ENCODE measurements at regions not wholly inside any gene's neighbourhood (a gene's known extent, or its start where the extent isn't known, plus 50 kb on each side); places are given as distances from the start of the nearest gene placed in this dataset.

DNA sequence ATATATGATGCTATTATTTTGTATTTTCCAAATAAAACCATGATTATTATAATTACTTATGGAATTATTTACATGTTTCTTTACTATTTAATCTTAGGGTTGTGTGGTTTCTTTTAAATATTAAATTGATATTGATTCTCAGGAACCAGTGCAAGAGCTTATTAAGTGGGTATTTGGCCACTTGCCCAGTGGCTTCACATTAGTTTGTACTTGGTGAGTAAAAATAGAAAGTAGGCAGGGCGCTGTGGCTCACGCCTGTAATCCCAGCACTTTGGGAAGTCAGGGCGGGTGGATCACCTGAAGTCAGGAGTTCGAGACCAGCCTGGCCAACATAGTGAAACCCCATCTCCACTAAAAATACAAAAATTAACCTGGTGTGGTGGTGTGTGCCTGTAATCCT, 497.1 kb downstream of the PTPRC start:
- WGBS, 3 donors, result 71 to 87% (median 72%) methylated on average over 4 of the region's 4 CpGs
- FAIRE-seq (no peak), DNase-seq (no peak)
- Histone ChIP-seq H3K9me3 (ENCODE audit: control insufficient read depth in 2 of 2, insufficient read depth in 1 of 2, low read depth in 1 of 2, low read length in 1 of 2) (no peaks in the 10 kb centered on the region), H3K4me1 (ENCODE audit: control insufficient read depth in 3 of 3, insufficient read depth in 2 of 3, low read depth in 1 of 3, low read length in 2 of 3) (no peaks in the 10 kb centered on the region), H3K27me3 (ENCODE audit: control insufficient read depth in 3 of 3, insufficient read depth in 3 of 3, low read length in 3 of 3) (no peaks in the 10 kb centered on the region), H3K27ac (ENCODE audit: low read depth in 1 of 3, low read length in 2 of 3) (no peak overlapping the region), H3K4me3 (ENCODE audit: low read depth in 1 of 3, low read length in 3 of 3) (no peak overlapping the region), H3K36me3 (ENCODE audit: control insufficient read depth in 3 of 3, insufficient read depth in 2 of 3, low read depth in 1 of 3, low read length in 3 of 3) (no peaks in the 10 kb centered on the region)

DNA sequence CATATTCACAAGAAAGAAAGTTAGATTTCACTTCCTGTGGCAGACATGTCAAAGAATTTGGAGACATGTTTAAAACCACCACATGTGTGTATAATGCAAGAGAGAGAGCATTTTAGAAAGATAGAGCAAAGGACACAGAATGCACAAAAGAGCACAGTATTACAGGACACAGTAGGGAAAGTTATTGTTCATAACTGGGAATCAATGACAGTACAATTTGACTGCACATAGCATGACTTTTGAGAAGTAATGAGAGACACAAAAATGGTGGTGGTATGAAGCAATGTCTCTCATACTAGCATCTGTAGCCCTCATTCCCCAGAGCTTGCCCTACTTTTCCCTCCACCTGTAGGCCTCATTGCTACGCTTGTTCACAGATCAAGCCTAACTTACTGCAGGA, 499.2 kb downstream of the PTPRC start:
- no peak overlapping the region for H3K4me3 ChIP-seq (ENCODE audit: low read depth in 1 of 3, low read length in 3 of 3)
- no peaks in the 10 kb centered on the region for H3K9me3 ChIP-seq (ENCODE audit: control insufficient read depth in 2 of 2, insufficient read depth in 1 of 2, low read depth in 1 of 2, low read length in 1 of 2)
- DNase-seq (no peak), FAIRE-seq (no peak)
- H3K27me3 ChIP-seq (ENCODE audit: control insufficient read depth in 3 of 3, insufficient read depth in 3 of 3, low read length in 3 of 3), result no peaks in the 10 kb centered on the region
- no peaks in the 10 kb centered on the region for H3K36me3 ChIP-seq (ENCODE audit: control insufficient read depth in 3 of 3, insufficient read depth in 2 of 3, low read depth in 1 of 3, low read length in 3 of 3)
- no peaks in the 10 kb centered on the region for H3K4me1 ChIP-seq (ENCODE audit: control insufficient read depth in 3 of 3, insufficient read depth in 2 of 3, low read depth in 1 of 3, low read length in 2 of 3)
- H3K27ac ChIP-seq (ENCODE audit: low read depth in 1 of 3, low read length in 2 of 3), result no peak overlapping the region
- WGBS, 3 donors, result 84 to 94% (median 90%) methylated on average over 1 of the region's 1 CpG

DNA sequence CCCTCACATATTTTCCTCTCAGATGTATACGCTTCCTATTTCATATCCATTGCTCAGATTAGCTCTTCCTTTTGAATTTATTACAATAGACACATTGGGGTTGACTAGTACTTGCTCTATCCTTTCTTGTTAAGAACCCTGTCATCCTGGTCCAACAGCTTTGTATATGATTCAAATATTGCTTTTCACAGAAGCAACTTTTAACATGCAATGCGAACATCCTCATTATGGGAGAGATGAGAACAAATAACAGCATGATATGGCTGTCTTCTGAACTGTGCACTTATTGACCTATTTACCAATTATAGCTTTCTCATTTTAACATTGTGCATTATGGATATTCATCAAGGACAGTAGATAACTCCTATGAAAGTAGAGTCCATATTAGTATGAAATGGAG, 510.8 kb downstream of the PTPRC start:
- no peaks in the 10 kb centered on the region for H3K4me1 ChIP-seq (ENCODE audit: control insufficient read depth in 3 of 3, insufficient read depth in 2 of 3, low read depth in 1 of 3, low read length in 2 of 3)
- 93 to 96% (median 95%) methylated on average over 2 of the region's 2 CpGs for WGBS, 3 donors
- no peak for FAIRE-seq

GRCh38 chr1:199150756-199151155, 511.9 kb downstream of the PTPRC start:
- 85 to 92% (median 87%) methylated on average over 1 of the region's 1 CpG for WGBS, 3 donors
- H3K27ac ChIP-seq (ENCODE audit: low read depth in 1 of 3, low read length in 2 of 3), result no peak overlapping the region

More for the DNA sequence above, 510.8 kb downstream of the PTPRC start:
- H3K4me3 ChIP-seq (ENCODE audit: low read depth in 1 of 3, low read length in 3 of 3), result no peak overlapping the region
- H3K9me3 ChIP-seq (ENCODE audit: control insufficient read depth in 2 of 2, insufficient read depth in 1 of 2, low read depth in 1 of 2, low read length in 1 of 2), result no peaks in the 10 kb centered on the region
- H3K36me3 ChIP-seq (ENCODE audit: control insufficient read depth in 3 of 3, insufficient read depth in 2 of 3, low read depth in 1 of 3, low read length in 3 of 3), result no peaks in the 10 kb centered on the region
- no peaks in the 10 kb centered on the region for H3K27me3 ChIP-seq (ENCODE audit: control insufficient read depth in 3 of 3, insufficient read depth in 3 of 3, low read length in 3 of 3)
- no peak overlapping the region for H3K27ac ChIP-seq (ENCODE audit: low read depth in 1 of 3, low read length in 2 of 3)
- no peak for DNase-seq

GRCh38 chr1:199151634-199152425, 513.0 kb downstream of the PTPRC start:
- H3K27ac ChIP-seq (ENCODE audit: low read depth in 1 of 3, low read length in 2 of 3), result no peak overlapping the region
- no peaks in the 10 kb centered on the region for H3K27me3 ChIP-seq (ENCODE audit: control insufficient read depth in 3 of 3, insufficient read depth in 3 of 3, low read length in 3 of 3)
- FAIRE-seq (no peak), DNase-seq (no peak)
- 71 to 79% (median 75%) methylated on average over 6 of the region's 6 CpGs for WGBS, 3 donors
- H3K4me1 ChIP-seq (ENCODE audit: control insufficient read depth in 3 of 3, insufficient read depth in 2 of 3, low read depth in 1 of 3, low read length in 2 of 3), result no peaks in the 10 kb centered on the region
- no peaks in the 10 kb centered on the region for H3K9me3 ChIP-seq (ENCODE audit: control insufficient read depth in 2 of 2, insufficient read depth in 1 of 2, low read depth in 1 of 2, low read length in 1 of 2)
- H3K4me3 ChIP-seq (ENCODE audit: low read depth in 1 of 3, low read length in 3 of 3), result no peak overlapping the region
- H3K36me3 ChIP-seq (ENCODE audit: control insufficient read depth in 3 of 3, insufficient read depth in 2 of 3, low read depth in 1 of 3, low read length in 3 of 3), result no peaks in the 10 kb centered on the region

More at GRCh38 chr1:199150756-199151155, 511.9 kb downstream of the PTPRC start:
- FAIRE-seq, result peak; percentile 44
- no peaks in the 10 kb centered on the region for H3K9me3 ChIP-seq (ENCODE audit: control insufficient read depth in 2 of 2, insufficient read depth in 1 of 2, low read depth in 1 of 2, low read length in 1 of 2)
- H3K4me1 ChIP-seq (ENCODE audit: control insufficient read depth in 3 of 3, insufficient read depth in 2 of 3, low read depth in 1 of 3, low read length in 2 of 3), result no peaks in the 10 kb centered on the region
- H3K27me3 ChIP-seq (ENCODE audit: control insufficient read depth in 3 of 3, insufficient read depth in 3 of 3, low read length in 3 of 3), result no peaks in the 10 kb centered on the region
- H3K36me3 ChIP-seq (ENCODE audit: control insufficient read depth in 3 of 3, insufficient read depth in 2 of 3, low read depth in 1 of 3, low read length in 3 of 3), result no peaks in the 10 kb centered on the region
- no peak overlapping the region for H3K4me3 ChIP-seq (ENCODE audit: low read depth in 1 of 3, low read length in 3 of 3)
- no peak for DNase-seq

DNA sequence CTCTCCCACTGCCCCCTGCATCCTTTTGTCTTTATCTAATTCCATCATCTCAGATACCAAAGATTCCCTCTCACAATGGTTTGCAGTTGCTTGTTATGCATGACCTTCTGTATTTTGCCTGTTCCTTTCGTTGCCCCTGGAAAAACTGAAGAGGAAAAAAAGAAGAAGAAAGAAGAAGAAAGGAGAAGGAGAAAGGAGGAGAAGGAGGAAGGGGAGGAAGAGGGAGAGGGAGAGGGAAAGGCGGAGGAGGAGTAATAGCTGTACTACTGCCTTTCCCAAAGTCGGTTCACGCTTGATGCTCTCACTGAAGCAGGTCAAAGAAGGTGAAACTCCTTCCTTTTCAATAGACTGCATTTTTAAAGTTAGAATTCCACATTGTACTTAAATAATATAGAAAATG, 513.8 kb downstream of the PTPRC start:
- Histone ChIP-seq H3K36me3 (ENCODE audit: control insufficient read depth in 3 of 3, insufficient read depth in 2 of 3, low read depth in 1 of 3, low read length in 3 of 3) (no peaks in the 10 kb centered on the region), H3K27ac (ENCODE audit: low read depth in 1 of 3, low read length in 2 of 3) (no peak overlapping the region), H3K9me3 (ENCODE audit: control insufficient read depth in 2 of 2, insufficient read depth in 1 of 2, low read depth in 1 of 2, low read length in 1 of 2) (no peaks in the 10 kb centered on the region), H3K4me1 (ENCODE audit: control insufficient read depth in 3 of 3, insufficient read depth in 2 of 3, low read depth in 1 of 3, low read length in 2 of 3) (no peaks in the 10 kb centered on the region), H3K27me3 (ENCODE audit: control insufficient read depth in 3 of 3, insufficient read depth in 3 of 3, low read length in 3 of 3) (no peaks in the 10 kb centered on the region), H3K4me3 (ENCODE audit: low read depth in 1 of 3, low read length in 3 of 3) (no peak overlapping the region)
- DNase-seq (no peak), FAIRE-seq (no peak)
- 67 to 74% (median 73%) methylated on average over 4 of the region's 4 CpGs for WGBS, 3 donors

- Histone ChIP-seq H3K4me3 (ENCODE audit: low read depth in 1 of 3, low read length in 3 of 3) (no peak overlapping the region), H3K9me3 (ENCODE audit: control insufficient read depth in 2 of 2, insufficient read depth in 1 of 2, low read depth in 1 of 2, low read length in 1 of 2) (no peaks in the 10 kb centered on the region), H3K36me3 (ENCODE audit: control insufficient read depth in 3 of 3, insufficient read depth in 2 of 3, low read depth in 1 of 3, low read length in 3 of 3) (no peaks in the 10 kb centered on the region), H3K4me1 (ENCODE audit: control insufficient read depth in 3 of 3, insufficient read depth in 2 of 3, low read depth in 1 of 3, low read length in 2 of 3) (no peaks in the 10 kb centered on the region), H3K27me3 (ENCODE audit: control insufficient read depth in 3 of 3, insufficient read depth in 3 of 3, low read length in 3 of 3) (no peaks in the 10 kb centered on the region), H3K27ac (ENCODE audit: low read depth in 1 of 3, low read length in 2 of 3) (no peak overlapping the region)
- DNase-seq, result no peak
- FAIRE-seq, result no peak
- 57 to 81% (median 68%) methylated on average over 3 of the region's 3 CpGs for WGBS, 3 donors
These were observed 516.6 kb downstream of the PTPRC start for GRCh38 chr1:199155166-199156019.

DNA sequence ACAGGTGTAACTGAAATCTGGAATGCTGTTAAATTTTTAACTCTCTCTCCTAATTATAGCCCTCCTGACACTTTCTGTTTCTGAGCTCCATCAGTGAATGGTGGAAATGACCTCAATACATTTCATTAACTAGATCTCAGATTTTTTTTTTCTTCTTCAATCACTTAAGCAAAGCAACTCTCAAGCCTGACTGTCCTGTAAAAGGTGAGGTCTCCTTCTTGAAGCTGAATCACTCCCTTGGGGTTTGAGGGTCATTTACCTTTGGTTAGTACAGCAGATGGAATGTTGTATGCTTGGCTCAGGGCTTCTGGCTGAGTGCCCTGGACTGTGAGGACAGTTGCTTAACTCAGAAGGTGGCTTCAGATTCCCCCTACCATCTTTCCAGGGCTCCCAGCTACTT, 518.7 kb downstream of the PTPRC start:
- Histone ChIP-seq H3K4me3 (ENCODE audit: low read depth in 1 of 3, low read length in 3 of 3) (no peak overlapping the region), H3K36me3 (ENCODE audit: control insufficient read depth in 3 of 3, insufficient read depth in 2 of 3, low read depth in 1 of 3, low read length in 3 of 3) (no peaks in the 10 kb centered on the region), H3K27me3 (ENCODE audit: control insufficient read depth in 3 of 3, insufficient read depth in 3 of 3, low read length in 3 of 3) (no peaks in the 10 kb centered on the region), H3K27ac (ENCODE audit: low read depth in 1 of 3, low read length in 2 of 3) (no peak overlapping the region), H3K4me1 (ENCODE audit: control insufficient read depth in 3 of 3, insufficient read depth in 2 of 3, low read depth in 1 of 3, low read length in 2 of 3) (no peaks in the 10 kb centered on the region), H3K9me3 (ENCODE audit: control insufficient read depth in 2 of 2, insufficient read depth in 1 of 2, low read depth in 1 of 2, low read length in 1 of 2) (no peaks in the 10 kb centered on the region)
- DNase-seq, result no peak
- no peak for FAIRE-seq
